Mammary epithelial cell (primary cell): ENCODE measurements at regions not wholly inside any gene's neighbourhood (a gene's known extent, or its start where the extent isn't known, plus 50 kb on each side); places are given as distances from the start of the nearest gene placed in this dataset.

ENCODE experiments used
- CTCF ChIP-seq, 2 donors: IDR thresholded peaks in 1 of 2; conservative IDR thresholded peaks in 1 of 2; 2 replicates each; pipeline ENCODE4 v1.5.1; 2011 to 2012; ENCODE audit warnings: inconsistent platforms in 2 of 2, low read length in 2 of 2, mild to moderate bottlenecking in 2 of 2, control low read depth in 1 of 2, low read depth in 1 of 2; ENCODE audit not compliant: insufficient read depth in 1 of 2; ENCODE audit errors: extremely low read depth in 1 of 2
- EZH2 ChIP-seq: IDR thresholded peaks from 2 replicates; pipeline ENCODE4 v1.6.1; 2012; ENCODE audit warnings: low read length, inconsistent platforms, borderline replicate concordance

DNA sequence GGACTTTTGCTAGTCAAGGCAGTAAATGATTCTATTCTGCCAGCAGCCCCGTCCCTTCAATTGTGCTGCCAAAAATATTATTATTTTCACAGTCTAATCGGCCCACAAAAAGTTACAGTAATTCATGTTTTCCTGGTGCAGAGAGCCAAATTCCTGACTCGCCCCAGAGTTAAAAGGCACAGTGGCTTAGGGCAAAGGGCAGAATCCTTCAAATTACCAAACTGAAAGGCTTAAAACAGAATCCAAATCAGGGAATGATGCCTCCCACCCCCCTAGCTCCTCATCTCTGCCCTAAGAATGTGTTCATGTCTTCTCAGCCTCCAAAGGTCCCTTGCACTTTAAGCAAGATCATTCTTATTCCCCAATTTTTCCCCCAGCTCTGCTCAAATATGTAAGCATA lies 477.8 kb upstream of the PROK2 start:
- TF ChIP-seq CTCF (conservative IDR thresholded peaks at IDR 0.05 in 1 of 2, IDR thresholded peaks at IDR 0.05 in 1 of 2; ENCODE audit: extremely low read depth in 1 of 2, insufficient read depth in 1 of 2, low read depth in 1 of 2, low read length in 2 of 2), result no peak
- no peak for TF ChIP-seq EZH2
